ENCODE measurements at regions not wholly inside any gene's neighbourhood (a gene's known extent, or its start where the extent isn't known, plus 50 kb on each side); places are given as distances from the start of the nearest gene placed in this dataset.

DNA sequence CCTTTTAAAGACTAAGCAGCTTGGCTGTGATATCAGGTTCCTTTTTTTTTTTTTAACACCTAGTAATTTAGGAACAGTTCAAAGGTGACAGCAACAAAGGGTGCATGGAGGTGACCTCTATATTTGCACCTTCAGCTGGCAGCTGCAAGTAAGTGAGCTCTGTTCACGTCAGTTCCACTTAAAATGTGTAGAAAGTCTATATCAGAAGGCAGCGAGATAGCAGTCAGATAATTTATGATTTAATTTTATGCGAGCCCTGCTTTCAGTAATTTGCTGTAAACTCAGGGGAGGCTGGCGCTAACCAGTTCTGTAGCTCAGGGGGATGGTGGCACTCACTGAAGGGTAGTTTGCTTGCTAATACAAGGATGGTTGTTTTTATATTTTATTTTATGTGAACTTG is 602.8 kb upstream of the MMS22L start:
- no peaks in the 10 kb centered on the region for H4K20me1 ChIP-seq (ENCODE audit: insufficient read depth)
- no peaks in the 10 kb centered on the region for H3F3A ChIP-seq (ENCODE audit: insufficient read depth)
- 72 to 81% methylated on average over 4 of the region's 4 CpGs for WGBS, 2 experiments (ENCODE audit: low coverage in 1 of 2, low lambda C conversion rate in 2 of 2, missing lambda C conversion rate in 2 of 2)
- no peaks in the 10 kb centered on the region for H3K27me3 ChIP-seq (replicated peaks; ENCODE audit: insufficient read depth)
- no peak overlapping the region for H3K4me2 ChIP-seq (ENCODE audit: unreplicated experiment)
- no peaks in the 10 kb centered on the region for H3K36me3 ChIP-seq (ENCODE audit: low read depth)
- H3K9me3 ChIP-seq (ENCODE audit: low read depth), result no peaks in the 10 kb centered on the region
- H3K4me3 ChIP-seq, result no peak overlapping the region
- DNase-seq, result no peak
- TF ChIP-seq EZH2phosphoT487 (IDR thresholded peaks at IDR 0.05; ENCODE audit: insufficient read depth, low read depth) (no peak), EZH2 (IDR thresholded peaks at IDR 0.05; ENCODE audit: insufficient read depth, poor library complexity, severe bottlenecking) (no peak)
- H3K27ac ChIP-seq, result no peak overlapping the region
- H3K4me1 ChIP-seq (ENCODE audit: insufficient read depth), result no peaks in the 10 kb centered on the region
- no peak overlapping the region for H3K9ac ChIP-seq
- in situ Hi-C loops (cut with MboI), result no loop called here
- H3K79me2 ChIP-seq (ENCODE audit: insufficient read depth), result no peaks in the 10 kb centered on the region
- H3K9me2 ChIP-seq (ENCODE audit: insufficient read depth), result no peaks in the 10 kb centered on the region
- no peak overlapping the region for H2AFZ ChIP-seq

DNA sequence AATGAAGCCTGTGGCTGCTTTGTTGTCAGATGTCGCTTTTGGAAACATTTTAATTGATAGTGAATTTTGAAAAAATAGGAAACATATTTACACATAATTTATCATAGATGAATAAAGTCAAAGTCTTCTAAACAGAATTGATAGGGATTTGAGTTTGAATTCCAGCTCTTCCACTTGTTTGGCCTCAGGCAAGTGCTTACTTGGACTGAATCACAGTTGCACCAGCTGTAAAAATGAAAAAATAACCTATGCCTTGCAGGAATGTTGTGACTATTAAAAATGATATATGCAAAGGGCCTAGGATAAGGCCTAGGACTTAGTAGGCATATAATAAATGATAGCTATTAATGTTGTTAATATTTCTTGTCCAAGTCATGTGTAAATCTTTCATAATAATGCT is 618.5 kb upstream of the MMS22L start:
- WGBS, 2 experiments (ENCODE audit: low coverage in 1 of 2, low lambda C conversion rate in 2 of 2, missing lambda C conversion rate in 2 of 2), result 71 to 78% methylated on average over 1 of the region's 1 CpG
- H3K27me3 ChIP-seq (replicated peaks; ENCODE audit: insufficient read depth), result no peaks in the 10 kb centered on the region
- no peaks in the 10 kb centered on the region for H3K36me3 ChIP-seq (ENCODE audit: low read depth)
- no peaks in the 10 kb centered on the region for H3K79me2 ChIP-seq (ENCODE audit: insufficient read depth)
- H3F3A ChIP-seq (ENCODE audit: insufficient read depth), result no peaks in the 10 kb centered on the region
- no peak overlapping the region for H3K4me2 ChIP-seq (ENCODE audit: unreplicated experiment)
- no peak overlapping the region for H3K27ac ChIP-seq
- H3K9ac ChIP-seq, result no peak overlapping the region
- TF ChIP-seq EZH2phosphoT487 (IDR thresholded peaks at IDR 0.05; ENCODE audit: insufficient read depth, low read depth) (no peak), EZH2 (IDR thresholded peaks at IDR 0.05; ENCODE audit: insufficient read depth, poor library complexity, severe bottlenecking) (no peak)
- DNase-seq, result no peak
- no peak overlapping the region for H3K4me3 ChIP-seq
- H3K9me3 ChIP-seq (ENCODE audit: low read depth), result no peaks in the 10 kb centered on the region
- no peaks in the 10 kb centered on the region for H3K4me1 ChIP-seq (ENCODE audit: insufficient read depth)
- no peaks in the 10 kb centered on the region for H4K20me1 ChIP-seq (ENCODE audit: insufficient read depth)
- in situ Hi-C loops (cut with MboI), result no loop called here
- H3K9me2 ChIP-seq (ENCODE audit: insufficient read depth), result no peaks in the 10 kb centered on the region
- H2AFZ ChIP-seq, result no peak overlapping the region

DNA sequence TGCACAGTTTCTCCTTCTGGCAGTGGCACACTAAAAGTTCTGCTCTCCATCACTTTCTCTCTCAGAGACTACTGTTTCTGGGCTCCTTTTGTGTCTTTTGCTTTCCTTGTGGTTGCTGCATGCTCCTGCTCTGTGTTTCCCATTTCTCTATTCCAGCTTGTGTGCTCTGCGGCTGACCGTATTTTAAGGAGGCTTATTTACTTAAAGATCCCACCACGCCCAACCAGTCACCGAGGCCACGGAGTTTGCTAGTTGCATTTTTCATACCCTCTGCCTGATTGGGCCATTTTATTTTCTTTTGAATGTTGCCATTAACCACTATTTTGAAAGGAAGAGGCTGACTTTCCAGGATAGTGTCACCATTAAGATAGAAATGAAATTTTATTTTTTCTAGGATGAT is 626.4 kb upstream of the MMS22L start:
- Histone ChIP-seq H3K9me3 (ENCODE audit: low read depth) (no peaks in the 10 kb centered on the region), H3K79me2 (ENCODE audit: insufficient read depth) (no peaks in the 10 kb centered on the region), H3K4me2 (ENCODE audit: unreplicated experiment) (no peak overlapping the region), H3K9ac (no peak overlapping the region), H2AFZ (no peak overlapping the region), H3K27me3 (replicated peaks; ENCODE audit: insufficient read depth) (no peaks in the 10 kb centered on the region), H3K4me1 (ENCODE audit: insufficient read depth) (no peaks in the 10 kb centered on the region), H3F3A (ENCODE audit: insufficient read depth) (no peaks in the 10 kb centered on the region), H3K9me2 (ENCODE audit: insufficient read depth) (no peaks in the 10 kb centered on the region), H3K36me3 (ENCODE audit: low read depth) (no peaks in the 10 kb centered on the region), H3K27ac (no peak overlapping the region), H3K4me3 (no peak overlapping the region), H4K20me1 (ENCODE audit: insufficient read depth) (no peaks in the 10 kb centered on the region)
- in situ Hi-C loops (cut with MboI), result no loop called here
- TF ChIP-seq EZH2phosphoT487 (IDR thresholded peaks at IDR 0.05; ENCODE audit: insufficient read depth, low read depth), result no peak
- TF ChIP-seq EZH2 (IDR thresholded peaks at IDR 0.05; ENCODE audit: insufficient read depth, poor library complexity, severe bottlenecking), result no peak
- DNase-seq, result no peak
- WGBS, 2 experiments (ENCODE audit: low coverage in 1 of 2, low lambda C conversion rate in 2 of 2, missing lambda C conversion rate in 2 of 2), result 39 to 58% methylated on average over 5 of the region's 5 CpGs

DNA sequence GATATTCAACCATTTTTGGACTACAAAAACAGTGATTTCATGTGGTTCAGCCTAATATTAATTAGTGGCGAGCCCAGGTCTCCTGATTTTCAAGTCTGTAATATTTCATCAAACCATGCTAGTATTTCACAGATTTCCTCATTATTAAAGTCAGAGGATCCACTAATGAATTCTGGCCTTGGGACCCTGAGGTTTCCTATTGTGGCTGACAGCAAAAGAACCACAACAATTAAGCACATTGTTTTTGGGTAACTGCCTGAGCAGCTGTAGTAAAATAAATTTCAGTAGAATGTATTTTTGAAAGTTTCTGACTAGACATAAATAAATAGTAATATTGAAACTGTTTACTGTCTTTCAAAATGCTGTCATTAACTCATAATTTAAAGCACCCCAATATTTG is 630.7 kb upstream of the MMS22L start:
- Histone ChIP-seq H2AFZ (no peak overlapping the region), H3F3A (ENCODE audit: insufficient read depth) (no peaks in the 10 kb centered on the region), H3K4me3 (no peak overlapping the region), H3K4me1 (ENCODE audit: insufficient read depth) (no peaks in the 10 kb centered on the region), H3K27me3 (replicated peaks; ENCODE audit: insufficient read depth) (no peaks in the 10 kb centered on the region), H3K4me2 (ENCODE audit: unreplicated experiment) (no peak overlapping the region), H3K79me2 (ENCODE audit: insufficient read depth) (no peaks in the 10 kb centered on the region), H3K9me3 (ENCODE audit: low read depth) (no peaks in the 10 kb centered on the region), H3K9ac (no peak overlapping the region), H3K27ac (no peak overlapping the region), H3K36me3 (ENCODE audit: low read depth) (no peaks in the 10 kb centered on the region), H3K9me2 (ENCODE audit: insufficient read depth) (no peaks in the 10 kb centered on the region), H4K20me1 (ENCODE audit: insufficient read depth) (no peaks in the 10 kb centered on the region)
- no peak for TF ChIP-seq EZH2 (IDR thresholded peaks at IDR 0.05; ENCODE audit: insufficient read depth, poor library complexity, severe bottlenecking)
- TF ChIP-seq EZH2phosphoT487 (IDR thresholded peaks at IDR 0.05; ENCODE audit: insufficient read depth, low read depth), result no peak
- in situ Hi-C loops (cut with MboI), result no loop called here
- no peak for DNase-seq
- WGBS, 2 experiments (ENCODE audit: low coverage in 1 of 2, low lambda C conversion rate in 2 of 2, missing lambda C conversion rate in 2 of 2), result 27 to 58% methylated on average over 1 of the region's 1 CpG

DNA sequence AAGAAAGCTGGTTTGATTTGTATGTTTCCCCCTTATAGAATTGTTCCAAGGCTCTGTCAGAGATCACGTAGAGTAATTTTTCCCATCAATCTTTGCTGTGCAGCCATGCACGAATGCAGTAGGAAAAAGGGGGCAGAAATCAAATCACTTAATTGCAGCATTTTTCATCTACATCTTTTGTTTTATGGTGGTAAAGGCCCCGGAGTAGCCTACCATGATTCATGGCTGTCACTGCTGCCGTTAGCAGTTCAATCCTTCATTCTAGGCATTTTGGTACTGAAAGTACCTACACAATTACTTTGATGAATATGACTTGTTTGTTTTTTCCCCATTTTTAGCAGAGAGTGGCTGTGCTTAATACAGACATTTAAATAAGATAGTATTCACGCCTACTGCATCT is 631.9 kb upstream of the MMS22L start:
- H3K4me2 ChIP-seq (ENCODE audit: unreplicated experiment), result no peak overlapping the region
- no peaks in the 10 kb centered on the region for H3K9me3 ChIP-seq (ENCODE audit: low read depth)
- H3K4me1 ChIP-seq (ENCODE audit: insufficient read depth), result no peaks in the 10 kb centered on the region
- DNase-seq, result no peak
- no peaks in the 10 kb centered on the region for H3K27me3 ChIP-seq (replicated peaks; ENCODE audit: insufficient read depth)
- no peak overlapping the region for H3K9ac ChIP-seq
- in situ Hi-C loops (cut with MboI), result no loop called here
- H3K79me2 ChIP-seq (ENCODE audit: insufficient read depth), result no peaks in the 10 kb centered on the region
- WGBS, 2 experiments (ENCODE audit: low coverage in 1 of 2, low lambda C conversion rate in 2 of 2, missing lambda C conversion rate in 2 of 2), result 66 to 67% methylated on average over 5 of the region's 5 CpGs
- H4K20me1 ChIP-seq (ENCODE audit: insufficient read depth), result no peaks in the 10 kb centered on the region
- TF ChIP-seq EZH2 (IDR thresholded peaks at IDR 0.05; ENCODE audit: insufficient read depth, poor library complexity, severe bottlenecking) (no peak), EZH2phosphoT487 (IDR thresholded peaks at IDR 0.05; ENCODE audit: insufficient read depth, low read depth) (no peak)
- H3K9me2 ChIP-seq (ENCODE audit: insufficient read depth), result no peaks in the 10 kb centered on the region
- no peaks in the 10 kb centered on the region for H3K36me3 ChIP-seq (ENCODE audit: low read depth)
- no peak overlapping the region for H3K4me3 ChIP-seq
- H2AFZ ChIP-seq, result no peak overlapping the region
- H3K27ac ChIP-seq, result no peak overlapping the region
- H3F3A ChIP-seq (ENCODE audit: insufficient read depth), result no peaks in the 10 kb centered on the region

Data from GM23248 (cell line).